Left ventricle myocardium inferior (tissue), 1 donor: ENCODE measurements at regions not wholly inside any gene's neighbourhood (a gene's known extent, or its start where the extent isn't known, plus 50 kb on each side); places are given as distances from the start of the nearest gene placed in this dataset.

ENCODE experiments used
- DNase-seq: peaks from one replicate; pipeline ENCODE4 v3.0.0-alpha.2; 2020
- H3K27ac ChIP-seq: fragments of 200-600 bp; replicated peaks from 2 replicates; pipeline ENCODE4 v1.8.0; 2021
- H3K27me3 ChIP-seq: fragments of 200-600 bp; 2 replicates; pipeline ENCODE4 v1.8.0; 2021; ENCODE audit warnings: low read depth
- H3K36me3 ChIP-seq: fragments of 200-600 bp; 2 replicates; pipeline ENCODE4 v1.8.0; 2021
- H3K4me1 ChIP-seq: fragments of 200-600 bp; 2 replicates; pipeline ENCODE4 v1.8.0; 2021
- H3K4me3 ChIP-seq: fragments of 200-600 bp; 2 replicates; pipeline ENCODE4 v1.8.0; 2021; ENCODE audit warnings: mild to moderate bottlenecking, moderate library complexity
- H3K9me3 ChIP-seq: fragments of 200-600 bp; replicated peaks from 2 replicates; pipeline ENCODE4 v1.8.0; 2021
- intact Hi-C: fragments of 100-400 bp; cut with micrococcal nuclease; formaldehyde crosslinking; loops from one replicate; pipeline ENCODE4 v1.11.0; 2022
- TF ChIP-seq, protein P1 (sequence below): fragments of 200-600 bp; IDR thresholded peaks from 2 replicates; pipeline ENCODE4 v1.8.0; 2021; ENCODE audit warnings: antibody characterized with exemption, mild to moderate bottlenecking, borderline replicate concordance
- donor health status: DM: no; HTN: yes; CAD: no; lungs with severe emphysema.

DNA sequence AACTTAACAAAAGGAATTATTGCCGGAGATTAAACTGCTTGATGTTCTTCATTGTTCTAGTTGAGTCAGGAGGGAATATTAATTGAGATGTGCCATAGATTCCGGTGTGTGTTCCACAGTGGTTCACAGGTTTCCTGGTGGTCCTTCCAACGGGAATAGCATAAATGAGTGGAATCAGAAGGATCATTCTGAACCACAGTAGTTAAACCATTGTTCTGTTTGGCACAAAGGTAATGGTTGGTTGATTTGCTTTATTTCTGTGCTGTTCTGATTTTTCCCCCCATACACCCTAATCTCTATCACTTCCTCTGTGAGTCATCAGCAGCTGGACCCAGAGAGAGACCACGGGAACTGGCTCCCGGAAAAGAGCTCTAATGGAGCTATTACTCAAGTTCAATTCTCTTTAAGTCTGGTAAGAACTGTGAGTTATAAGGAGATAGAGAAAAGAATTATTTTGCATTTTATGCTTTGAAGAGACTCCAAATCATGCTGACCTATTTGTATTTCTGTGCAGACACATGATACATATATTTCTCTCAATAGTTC is 627.2 kb downstream of the ZIC1 start:
- no peak overlapping the region for H3K4me3 ChIP-seq
- no peak for DNase-seq
- H3K4me1 ChIP-seq: no peaks in the 10 kb centered on the region
- H3K27me3 ChIP-seq: no peaks in the 10 kb centered on the region
- no peaks in the 10 kb centered on the region for H3K9me3 ChIP-seq
- intact Hi-C loops: no loop called here
- H3K27ac ChIP-seq: no peak overlapping the region
- H3K36me3 ChIP-seq: no peaks in the 10 kb centered on the region
- TF ChIP-seq, protein P1, sequence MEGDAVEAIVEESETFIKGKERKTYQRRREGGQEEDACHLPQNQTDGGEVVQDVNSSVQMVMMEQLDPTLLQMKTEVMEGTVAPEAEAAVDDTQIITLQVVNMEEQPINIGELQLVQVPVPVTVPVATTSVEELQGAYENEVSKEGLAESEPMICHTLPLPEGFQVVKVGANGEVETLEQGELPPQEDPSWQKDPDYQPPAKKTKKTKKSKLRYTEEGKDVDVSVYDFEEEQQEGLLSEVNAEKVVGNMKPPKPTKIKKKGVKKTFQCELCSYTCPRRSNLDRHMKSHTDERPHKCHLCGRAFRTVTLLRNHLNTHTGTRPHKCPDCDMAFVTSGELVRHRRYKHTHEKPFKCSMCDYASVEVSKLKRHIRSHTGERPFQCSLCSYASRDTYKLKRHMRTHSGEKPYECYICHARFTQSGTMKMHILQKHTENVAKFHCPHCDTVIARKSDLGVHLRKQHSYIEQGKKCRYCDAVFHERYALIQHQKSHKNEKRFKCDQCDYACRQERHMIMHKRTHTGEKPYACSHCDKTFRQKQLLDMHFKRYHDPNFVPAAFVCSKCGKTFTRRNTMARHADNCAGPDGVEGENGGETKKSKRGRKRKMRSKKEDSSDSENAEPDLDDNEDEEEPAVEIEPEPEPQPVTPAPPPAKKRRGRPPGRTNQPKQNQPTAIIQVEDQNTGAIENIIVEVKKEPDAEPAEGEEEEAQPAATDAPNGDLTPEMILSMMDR: no peak

DNA sequence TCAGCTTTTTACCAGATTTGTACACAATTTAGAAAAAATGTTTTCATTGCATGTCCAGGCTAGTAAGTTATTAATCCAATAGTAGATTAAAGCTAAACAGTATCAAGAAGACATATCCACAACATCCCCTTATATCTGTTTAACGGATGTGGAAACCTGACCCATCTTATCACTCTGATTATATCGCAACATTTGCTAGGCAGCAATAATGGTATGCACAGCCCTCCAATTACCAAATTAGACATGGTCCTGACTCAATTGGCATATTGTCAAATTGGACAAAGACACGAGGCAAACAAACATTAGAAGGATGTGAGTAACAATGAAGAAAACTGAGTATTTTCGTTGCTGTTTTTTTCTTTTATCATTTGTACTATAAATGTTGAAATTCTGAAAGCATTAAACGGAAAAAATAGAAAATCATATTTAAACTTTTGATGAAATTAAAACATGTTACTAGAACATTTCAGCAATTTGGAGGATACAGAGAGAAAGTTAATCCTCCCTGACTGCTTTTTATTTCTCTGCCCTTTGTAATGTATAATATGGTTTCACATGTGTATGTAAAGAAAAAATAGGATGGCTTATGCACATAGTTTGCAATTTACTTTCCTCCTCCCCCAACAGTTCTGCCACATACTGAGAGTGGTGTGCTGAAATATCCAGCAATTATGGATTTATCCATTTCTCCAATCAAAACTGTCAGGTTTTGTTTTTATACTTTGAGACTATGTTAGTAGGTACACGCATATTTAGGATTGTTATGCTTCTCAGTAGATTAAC is 633.7 kb downstream of the ZIC1 start:
- TF ChIP-seq, protein P1: no peak
- intact Hi-C loops: no loop called here
- H3K9me3 ChIP-seq: no peaks in the 10 kb centered on the region
- H3K27ac ChIP-seq: no peak overlapping the region
- H3K36me3 ChIP-seq: no peaks in the 10 kb centered on the region
- H3K4me1 ChIP-seq: no peaks in the 10 kb centered on the region
- DNase-seq: no peak
- no peak overlapping the region for H3K4me3 ChIP-seq
- no peaks in the 10 kb centered on the region for H3K27me3 ChIP-seq

DNA sequence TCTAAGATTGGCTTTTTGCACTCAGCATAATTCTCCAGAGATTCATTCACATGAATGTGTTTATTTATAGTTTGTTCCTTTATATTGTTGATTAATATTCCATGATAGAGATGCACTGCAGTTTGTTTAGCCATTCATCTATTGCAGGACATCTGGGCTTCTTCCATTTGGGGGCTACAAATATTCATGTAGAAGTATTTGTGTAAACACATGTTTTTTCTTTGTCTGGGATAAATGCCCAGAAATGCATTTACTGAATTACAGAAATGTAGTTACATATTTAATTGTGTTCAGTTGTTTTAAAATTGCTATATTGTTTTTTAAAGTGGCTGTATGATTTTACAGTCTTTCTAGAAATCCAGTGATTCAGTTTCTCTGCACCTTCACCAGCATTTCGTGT is 635.0 kb downstream of the ZIC1 start:
- intact Hi-C loops: no loop called here
- Histone ChIP-seq H3K27ac (no peak overlapping the region), H3K4me1 (no peaks in the 10 kb centered on the region), H3K36me3 (no peaks in the 10 kb centered on the region), H3K9me3 (peaks cover 6% of the 10 kb centered on the region), H3K4me3 (no peak overlapping the region), H3K27me3 (no peaks in the 10 kb centered on the region)
- DNase-seq: no peak
- TF ChIP-seq, protein P1: no peak

DNA sequence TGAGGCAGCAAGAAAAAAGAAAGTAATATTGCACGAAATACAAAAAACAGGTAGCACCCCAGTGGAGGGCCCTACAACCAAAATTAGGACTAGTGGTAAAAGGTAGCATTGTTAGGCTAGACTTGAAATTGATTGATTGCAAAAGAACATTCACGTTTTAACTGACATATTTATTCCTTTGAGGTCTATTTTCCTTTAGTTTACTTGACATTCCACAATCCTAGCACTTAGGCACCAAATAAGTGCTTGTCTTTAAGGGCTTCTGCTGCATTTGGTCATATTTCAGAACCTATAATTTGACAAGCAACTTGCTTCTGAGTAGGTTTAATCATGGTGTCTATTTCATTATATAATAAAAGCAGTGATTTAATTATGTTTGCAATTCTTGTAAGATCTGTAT is 642.7 kb upstream of the AGTR1 start:
- H3K27ac ChIP-seq: no peak overlapping the region
- intact Hi-C loops: no loop called here
- peaks cover under 1% of the 10 kb centered on the region for H3K9me3 ChIP-seq
- no peaks in the 10 kb centered on the region for H3K36me3 ChIP-seq
- no peaks in the 10 kb centered on the region for H3K4me1 ChIP-seq
- no peak for DNase-seq
- H3K4me3 ChIP-seq: no peak overlapping the region
- no peaks in the 10 kb centered on the region for H3K27me3 ChIP-seq
- TF ChIP-seq, protein P1: no peak

DNA sequence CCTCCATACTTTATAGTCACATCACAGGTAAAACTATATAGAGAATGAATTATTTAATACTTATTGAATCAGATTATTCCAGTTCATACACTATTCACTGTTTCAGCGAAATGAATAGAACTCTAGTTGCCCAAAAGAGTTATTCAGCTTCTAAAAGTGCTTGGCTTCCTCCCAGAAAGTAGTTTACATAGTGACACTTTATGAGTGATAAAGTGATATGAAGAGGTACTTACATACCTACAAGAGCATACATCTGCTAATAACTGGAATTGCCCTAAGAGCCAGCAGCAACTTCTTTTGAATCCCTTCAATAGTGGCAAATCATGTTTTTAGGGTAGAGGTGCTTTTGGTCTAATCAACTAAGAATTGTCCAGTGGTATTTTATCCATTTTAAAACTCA is 635.1 kb upstream of the AGTR1 start:
- Histone ChIP-seq H3K36me3 (no peaks in the 10 kb centered on the region), H3K4me3 (no peak overlapping the region), H3K4me1 (no peaks in the 10 kb centered on the region), H3K9me3 (no peaks in the 10 kb centered on the region), H3K27me3 (no peaks in the 10 kb centered on the region), H3K27ac (no peak overlapping the region)
- intact Hi-C loops: no loop called here
- TF ChIP-seq, protein P1: no peak
- no peak for DNase-seq
